ENCODE measurements at regions not wholly inside any gene's neighbourhood (a gene's known extent, or its start where the extent isn't known, plus 50 kb on each side); places are given as distances from the start of the nearest gene placed in this dataset.

- DNase-seq = no peak
These were observed 88.5 kb upstream of the PTCHD4 start for GRCh38 chr6:48199499-48199898.

- DNase-seq = no peak
These were observed 86.9 kb upstream of the PTCHD4 start for GRCh38 chr6:48197941-48198340.

GRCh38 chr6:48194596-48195295 lies 83.7 kb upstream of the PTCHD4 start:
- DNase-seq = no peak

- DNase-seq = no peak
These were observed 77.2 kb upstream of the PTCHD4 start for GRCh38 chr6:48188158-48188557.

- DNase-seq = no peak
These were observed 75.7 kb upstream of the PTCHD4 start for GRCh38 chr6:48186746-48187145.

GRCh38 chr6:48184648-48185047 lies 73.7 kb upstream of the PTCHD4 start:
- DNase-seq = no peak

GRCh38 chr6:48183811-48184605 lies 73.0 kb upstream of the PTCHD4 start:
- no peak for DNase-seq

- DNase-seq = no peak
These were observed 72.2 kb upstream of the PTCHD4 start for GRCh38 chr6:48183178-48183577.

- no peak for DNase-seq
These were observed 67.7 kb upstream of the PTCHD4 start for GRCh38 chr6:48178700-48179099.

GRCh38 chr6:48177786-48178185 lies 66.8 kb upstream of the PTCHD4 start:
- no peak for DNase-seq

- no peak for DNase-seq
These were observed 65.8 kb upstream of the PTCHD4 start for GRCh38 chr6:48176645-48177308.

GRCh38 chr6:48169635-48170034 lies 58.6 kb upstream of the PTCHD4 start:
- no peak for DNase-seq
